IMR-90 (cell line): ENCODE measurements at regions not wholly inside any gene's neighbourhood (a gene's known extent, or its start where the extent isn't known, plus 50 kb on each side); places are given as distances from the start of the nearest gene placed in this dataset.

ENCODE experiments used
- BHLHE40 ChIP-seq: fragments of 150-350 bp; IDR thresholded peaks from 2 replicates; pipeline ENCODE4 v1.6.1; 2016; ENCODE audit warnings: mild to moderate bottlenecking, low read depth, low read length
- CEBPB ChIP-seq: IDR thresholded peaks from 2 replicates; pipeline ENCODE4 v1.6.1; 2012; ENCODE audit warnings: low read depth, low read length, improper control_type of control experiment
- CTCF ChIP-seq: conservative IDR thresholded peaks from 2 replicates; pipeline ENCODE4 v1.5.1; 2012; ENCODE audit warnings: mild to moderate bottlenecking, low read depth, low read length, improper control_type of control experiment
- ELK1 ChIP-seq: fragments of 150-350 bp; IDR thresholded peaks from 2 replicates; pipeline ENCODE4 v1.6.1; 2016; ENCODE audit warnings: low read depth, mild to moderate bottlenecking, low read length, moderate library complexity, borderline replicate concordance
- FOS ChIP-seq: fragments of 150-350 bp; IDR thresholded peaks from 2 replicates; pipeline ENCODE4 v1.6.1; 2016; ENCODE audit warnings: low read depth, low read length
- MAFK ChIP-seq: IDR thresholded peaks from 2 replicates; pipeline ENCODE4 v1.6.1; 2012; ENCODE audit warnings: low read depth, low read length, improper control_type of control experiment
- MAZ ChIP-seq: IDR thresholded peaks from 2 replicates; pipeline ENCODE4 v1.6.1; 2012; ENCODE audit warnings: low read depth, mild to moderate bottlenecking, low read length, improper control_type of control experiment, moderate library complexity, borderline replicate concordance
- NFE2L2 ChIP-seq: fragments of 150-350 bp; IDR thresholded peaks from 2 replicates; pipeline ENCODE4 v1.6.1; 2016; ENCODE audit warnings: low read depth, mild to moderate bottlenecking, low read length
- POLR2A ChIP-seq: IDR thresholded peaks from 2 replicates; pipeline ENCODE4 v1.6.1; 2012; ENCODE audit warnings: mild to moderate bottlenecking, low read depth, low read length
- RAD21 ChIP-seq: IDR thresholded peaks from 2 replicates; pipeline ENCODE4 v1.6.1; 2012; ENCODE audit warnings: low read length, improper control_type of control experiment
- RCOR1 ChIP-seq: IDR thresholded peaks from 2 replicates; pipeline ENCODE4 v1.6.1; 2012; ENCODE audit warnings: mild to moderate bottlenecking, low read length, improper control_type of control experiment; ENCODE audit not compliant: insufficient replicate concordance
- USF2 ChIP-seq: fragments of 150-350 bp; IDR thresholded peaks from 2 replicates; pipeline ENCODE4 v1.6.1; 2017; ENCODE audit warnings: mild to moderate bottlenecking, antibody characterized with exemption, low read length, low read depth

- TF ChIP-seq CTCF (no peak), POLR2A (no peak; the same call in 1 of the 2 replicates), NFE2L2 (no peak), MAZ (no peak), USF2 (no peak), RCOR1 (no peak), CEBPB (no peak), BHLHE40 (no peak), RAD21 (peak; percentile 4; the same call in 1 of the 2 replicates), MAFK (no peak), ELK1 (no peak), FOS (no peak)
Observed at GRCh38 chr5:82347201-82347865, 69.2 kb upstream of the RPS23 start.
